A172 (cell line): ENCODE measurements at regions not wholly inside any gene's neighbourhood (a gene's known extent, or its start where the extent isn't known, plus 50 kb on each side); places are given as distances from the start of the nearest gene placed in this dataset.
"Not testable (repeated sequence)": the region's sequence is repeated elsewhere in the genome, so short reads cannot be mapped to it uniquely, and the experiment has no call there.

Source experiments
- DNase-seq: peaks from one replicate; pipeline ENCODE4 v3.0.0-alpha.2; 2015; ENCODE audit warnings: low spot score

- DNase-seq: no peak
These were observed 221.1 kb upstream of the EDNRB start for GRCh38 chr13:78139765-78140164.

GRCh38 chr13:78138756-78139155, 220.1 kb upstream of the EDNRB start:
- DNase-seq: no peak

- DNase-seq: peak; percentile 71
These were observed 218.9 kb upstream of the EDNRB start for GRCh38 chr13:78137404-78138142.

GRCh38 chr13:78136966-78137365, 218.3 kb upstream of the EDNRB start:
- no peak for DNase-seq

- no peak for DNase-seq
These were observed 214.9 kb upstream of the EDNRB start for GRCh38 chr13:78133511-78133910.

GRCh38 chr13:78131811-78132210, 213.2 kb upstream of the EDNRB start:
- DNase-seq: no peak

GRCh38 chr13:78131346-78131745, 212.7 kb upstream of the EDNRB start:
- no peak for DNase-seq

GRCh38 chr13:78129823-78130222, 211.2 kb upstream of the EDNRB start:
- DNase-seq: no peak

- no peak for DNase-seq
These were observed 210.7 kb upstream of the EDNRB start for GRCh38 chr13:78129359-78129758.

GRCh38 chr13:78121459-78122348, 203.1 kb upstream of the EDNRB start:
- peak; percentile 30 for DNase-seq

- DNase-seq: no peak
These were observed 202.4 kb upstream of the EDNRB start for GRCh38 chr13:78121001-78121400.

- DNase-seq: not testable (repeated sequence)
These were observed 201.5 kb upstream of the EDNRB start for GRCh38 chr13:78120144-78120543.

GRCh38 chr13:78117070-78117469, 198.4 kb upstream of the EDNRB start:
- DNase-seq: not testable (repeated sequence)

GRCh38 chr13:78105656-78106055, 187.0 kb upstream of the EDNRB start:
- DNase-seq: no peak

- no peak for DNase-seq
These were observed 185.3 kb upstream of the EDNRB start for GRCh38 chr13:78103936-78104335.

GRCh38 chr13:78102741-78103140, 184.1 kb upstream of the EDNRB start:
- DNase-seq: no peak

GRCh38 chr13:78102121-78102677, 183.6 kb upstream of the EDNRB start:
- peak; percentile 46 for DNase-seq

GRCh38 chr13:78100486-78100885, 181.9 kb upstream of the EDNRB start:
- DNase-seq: no peak

GRCh38 chr13:78098249-78098648, 179.6 kb upstream of the EDNRB start:
- DNase-seq: no peak

GRCh38 chr13:78096221-78096620, 177.6 kb upstream of the EDNRB start:
- DNase-seq: no peak

GRCh38 chr13:78087966-78088678, 169.5 kb upstream of the EDNRB start:
- no peak for DNase-seq
